ENCODE measurements at regions not wholly inside any gene's neighbourhood (a gene's known extent, or its start where the extent isn't known, plus 50 kb on each side); places are given as distances from the start of the nearest gene placed in this dataset.
"Not testable (repeated sequence)": the region's sequence is repeated elsewhere in the genome, so short reads cannot be mapped to it uniquely, and the experiment has no call there.

GRCh38 chr7:76959573-76960399, 72.4 kb downstream of the SPDYE17 start:
- TF ChIP-seq CTCF (conservative IDR thresholded peaks at IDR 0.05; ENCODE audit: low read length); EZH2phosphoT487 (IDR thresholded peaks at IDR 0.05; ENCODE audit: borderline replicate concordance, low read depth, low read length): not testable (repeated sequence)

Measured in OCI-LY7 (cell line).